Nephron progenitor cell (in vitro differentiated cells): ENCODE measurements at regions not wholly inside any gene's neighbourhood (a gene's known extent, or its start where the extent isn't known, plus 50 kb on each side); places are given as distances from the start of the nearest gene placed in this dataset.

Experiments used
- DNase-seq: peaks from one replicate; pipeline ENCODE4 v3.0.0; 2021
- H3K27ac Mint-ChIP-seq: 2 replicates; pipeline ENCODE4 v1.8.0; 2021; ENCODE audit warnings: mild to moderate bottlenecking, moderate library complexity, mixed read lengths
- H3K27me3 Mint-ChIP-seq: 2 replicates; pipeline ENCODE4 v1.8.0; 2021; ENCODE audit warnings: mild to moderate bottlenecking, low read depth, mixed read lengths; ENCODE audit not compliant: poor library complexity
- H3K36me3 Mint-ChIP-seq: 2 replicates; pipeline ENCODE4 v1.8.0; 2021; ENCODE audit warnings: low read depth, mixed read lengths
- H3K4me1 Mint-ChIP-seq: 2 replicates; pipeline ENCODE4 v1.8.0; 2021; ENCODE audit warnings: mixed read lengths
- H3K4me3 Mint-ChIP-seq: 2 replicates; pipeline ENCODE4 v1.8.0; 2021; ENCODE audit warnings: mild to moderate bottlenecking, moderate library complexity, mixed read lengths
- H3K9me3 Mint-ChIP-seq: 2 replicates; pipeline ENCODE4 v1.8.0; 2021; ENCODE audit warnings: mild to moderate bottlenecking, moderate library complexity, mixed read lengths
- CTCF ChIP-seq: fragments of 200-600 bp; sonication (generic); IDR thresholded peaks from 2 replicates; pipeline ENCODE4 v1.5.0; 2021; ENCODE audit warnings: antibody characterized with exemption

GRCh38 chr1:5720045-5720444, 272.2 kb downstream of the NPHP4 start:
- Mint-ChIP-seq H3K4me1 (peaks cover 34% of the 10 kb centered on the region), H3K27ac (no peak overlapping the region), H3K36me3 (no peaks in the 10 kb centered on the region), H3K27me3 (peaks cover 11% of the 10 kb centered on the region), H3K9me3 (peaks cover 19% of the 10 kb centered on the region), H3K4me3 (no peak overlapping the region)
- DNase-seq, result no peak
- TF ChIP-seq CTCF, result no peak

DNA sequence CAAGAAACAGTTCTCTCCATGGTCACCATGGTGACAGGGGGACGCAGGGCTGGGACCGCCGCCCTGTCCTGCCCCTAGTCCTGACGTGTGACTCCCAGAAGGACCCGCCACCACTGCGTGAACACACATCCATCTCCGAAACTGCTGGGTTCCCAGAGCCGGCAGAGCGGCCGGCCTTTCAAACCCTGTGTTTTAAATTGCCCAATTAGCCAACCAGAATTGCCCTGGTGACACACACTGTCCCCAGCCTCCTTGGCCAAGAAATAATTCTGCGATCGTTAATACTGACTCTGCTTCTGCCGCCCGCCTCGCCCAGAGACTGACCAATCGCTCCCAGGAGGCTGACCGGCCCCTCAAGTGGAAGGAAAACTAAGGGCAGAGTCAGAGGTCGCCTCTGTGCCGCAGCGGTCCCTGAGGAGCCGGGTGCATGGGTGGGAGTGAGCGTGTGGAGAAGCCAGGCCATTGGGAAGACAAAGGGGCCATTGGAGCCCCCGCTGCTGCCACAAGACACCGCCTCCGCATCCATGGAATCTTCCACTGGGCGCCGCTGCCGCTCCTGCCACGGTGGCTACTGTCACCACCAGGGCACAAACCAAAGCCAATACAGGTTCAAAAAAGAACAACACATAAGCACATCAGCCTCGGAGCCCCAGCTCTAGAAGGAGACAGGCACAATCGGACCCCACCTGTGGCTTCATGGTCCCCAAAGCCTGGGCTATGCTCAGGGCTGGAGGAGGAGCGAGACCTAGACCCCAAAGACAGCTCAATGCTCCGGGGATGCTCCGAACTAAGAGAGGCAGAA, 273.2 kb downstream of the NPHP4 start:
- peak; percentile 34 for DNase-seq
- Mint-ChIP-seq H3K36me3 (peaks cover 4% of the 10 kb centered on the region), H3K4me1 (peaks cover 34% of the 10 kb centered on the region), H3K4me3 (peak overlapping the region; percentile 15), H3K27me3 (peaks cover 11% of the 10 kb centered on the region), H3K9me3 (peaks cover 26% of the 10 kb centered on the region), H3K27ac (peak overlapping the region; percentile 78)
- TF ChIP-seq CTCF, result no peak

DNA sequence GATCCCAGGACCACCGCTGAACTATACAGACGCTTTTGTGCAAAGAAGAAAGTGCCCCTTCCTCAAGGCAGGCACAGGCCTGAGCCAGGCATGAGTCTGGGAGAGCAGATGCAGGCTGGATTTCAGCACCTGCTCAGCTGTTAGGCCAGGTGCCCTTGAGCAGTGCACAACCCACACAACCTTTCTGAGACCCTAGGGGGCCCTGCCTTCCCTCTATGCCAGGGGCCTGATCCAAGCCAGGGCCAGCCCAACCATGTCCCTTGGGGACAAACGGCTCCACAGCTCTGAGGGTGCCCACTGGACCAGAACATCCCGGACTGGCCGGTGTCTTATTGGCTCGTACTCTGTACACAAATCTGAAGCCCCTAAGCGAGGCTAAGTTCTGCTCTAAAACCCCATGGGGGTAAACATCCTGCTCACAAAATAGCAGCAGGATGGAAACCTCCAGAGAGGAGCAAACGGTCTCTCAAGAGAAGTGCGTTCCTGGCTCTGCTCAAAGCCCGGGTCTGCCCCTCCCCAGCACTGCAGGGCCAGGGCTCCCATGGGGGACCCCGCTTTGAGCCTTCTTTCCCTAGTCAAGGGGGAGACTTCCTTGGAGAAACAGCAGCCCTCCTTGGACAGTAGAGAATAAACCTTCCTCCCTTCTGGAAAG, 275.1 kb downstream of the NPHP4 start:
- peaks cover 30% of the 10 kb centered on the region for H3K9me3 Mint-ChIP-seq
- peak overlapping the region; percentile 70 for H3K27ac Mint-ChIP-seq
- no peak for TF ChIP-seq CTCF

DNA sequence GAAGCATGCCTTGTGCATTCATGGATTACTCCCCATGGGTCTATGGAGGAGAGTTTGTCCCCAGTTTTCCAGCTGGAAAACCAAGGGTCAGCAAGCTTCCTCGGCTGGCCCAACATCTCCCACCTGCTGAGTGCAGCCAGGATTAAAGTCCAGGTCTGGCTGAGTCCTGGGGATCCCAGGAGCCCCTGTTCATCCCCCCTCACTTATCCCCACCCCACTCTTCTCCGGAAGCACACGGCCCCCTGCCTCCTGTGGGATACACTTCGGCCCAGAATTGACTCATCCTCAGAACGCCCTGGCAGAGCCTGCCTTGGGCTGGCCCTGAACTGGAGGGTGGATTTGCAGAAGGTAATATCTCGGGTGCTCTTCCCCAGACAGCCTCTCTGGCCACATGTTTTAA, 276.1 kb downstream of the NPHP4 start:
- H3K36me3 Mint-ChIP-seq, result peaks cover 4% of the 10 kb centered on the region
- H3K27ac Mint-ChIP-seq, result no peak overlapping the region
- H3K4me1 Mint-ChIP-seq, result peaks cover 34% of the 10 kb centered on the region
- no peak for DNase-seq
- H3K27me3 Mint-ChIP-seq, result peaks cover 11% of the 10 kb centered on the region
- no peak for TF ChIP-seq CTCF
- peaks cover 30% of the 10 kb centered on the region for H3K9me3 Mint-ChIP-seq
- no peak overlapping the region for H3K4me3 Mint-ChIP-seq

More for the DNA sequence above, 275.1 kb downstream of the NPHP4 start:
- Mint-ChIP-seq H3K4me3 (no peak overlapping the region), H3K27me3 (peaks cover 11% of the 10 kb centered on the region), H3K4me1 (peaks cover 34% of the 10 kb centered on the region), H3K36me3 (peaks cover 4% of the 10 kb centered on the region)
- DNase-seq, result peak; percentile 20

DNA sequence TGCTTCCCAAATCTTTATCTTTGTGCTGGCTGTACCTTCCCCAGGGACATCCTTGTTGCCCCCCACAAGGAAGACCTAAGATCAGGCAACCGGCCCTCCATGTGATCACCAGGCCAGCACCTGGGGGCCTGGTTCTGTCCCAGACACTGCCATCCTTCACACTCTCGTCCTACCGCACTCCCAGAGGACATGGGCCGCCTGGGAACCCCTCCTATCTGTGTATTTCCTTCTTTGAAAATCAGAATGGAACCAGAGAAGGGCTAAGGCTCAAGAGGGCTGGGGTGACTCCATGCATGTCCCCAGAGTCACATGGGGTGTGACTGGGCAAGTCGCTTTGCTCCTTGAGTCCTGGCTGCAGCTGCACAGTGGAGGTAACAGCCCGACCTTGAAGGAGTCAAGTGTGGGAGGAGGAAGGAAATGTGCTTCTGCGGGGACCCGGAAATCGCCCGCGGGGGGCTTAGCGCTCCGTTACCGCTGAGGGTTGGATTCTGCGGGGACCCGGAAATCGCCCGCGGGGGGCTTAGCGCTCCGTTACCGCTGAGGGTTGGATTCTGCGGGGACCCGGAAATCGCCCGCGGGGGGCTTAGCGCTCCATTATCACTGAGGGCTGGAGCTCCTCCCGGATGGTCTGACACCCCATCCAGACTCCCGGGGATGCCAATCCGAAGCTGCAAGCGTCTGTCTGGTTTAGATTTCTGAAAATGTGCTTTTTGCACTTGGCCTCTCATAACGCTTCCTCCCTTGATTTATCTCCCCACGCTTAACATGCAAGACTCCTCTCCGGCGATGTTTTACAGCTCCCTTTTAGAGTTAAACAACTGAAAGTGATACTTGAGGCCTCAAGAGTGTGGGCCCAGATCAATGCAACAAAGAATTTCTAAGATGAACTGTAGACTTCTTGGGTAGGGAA, 278.9 kb downstream of the NPHP4 start:
- no peak for DNase-seq
- peaks cover 19% of the 10 kb centered on the region for H3K4me1 Mint-ChIP-seq
- peaks cover 7% of the 10 kb centered on the region for H3K27me3 Mint-ChIP-seq
- no peak for TF ChIP-seq CTCF
- H3K9me3 Mint-ChIP-seq, result peaks cover 30% of the 10 kb centered on the region
- H3K36me3 Mint-ChIP-seq, result peaks cover 4% of the 10 kb centered on the region
- no peak overlapping the region for H3K27ac Mint-ChIP-seq
- H3K4me3 Mint-ChIP-seq, result no peak overlapping the region
